H9 (cell line): ENCODE measurements at regions not wholly inside any gene's neighbourhood (a gene's known extent, or its start where the extent isn't known, plus 50 kb on each side); places are given as distances from the start of the nearest gene placed in this dataset.
A peak's percentile ranks its signal among the peaks of the same experiment; 100 is the strongest.

Experiments
- DNase-seq: peaks from one replicate; pipeline ENCODE4 v3.0.0-alpha.2; 2017
- H2AFZ ChIP-seq: one replicate; pipeline ENCODE4 v1.6.1; 2013; ENCODE audit warnings: mild to moderate bottlenecking, low read length, control low read depth, moderate library complexity
- H2AK5ac ChIP-seq: 2 replicates; pipeline ENCODE4 v1.6.1; 2013; ENCODE audit warnings: low read length, control low read depth, mixed read lengths; ENCODE audit not compliant: insufficient read length
- H2BK120ac ChIP-seq: one replicate; pipeline ENCODE4 v1.6.1; 2013; ENCODE audit warnings: low read depth, mild to moderate bottlenecking, low read length, control low read depth, inconsistent platforms; ENCODE audit not compliant: poor library complexity, severe bottlenecking
- H2BK12ac ChIP-seq: 2 replicates; pipeline ENCODE4 v1.6.1; 2013; ENCODE audit warnings: low read length, control low read depth, mixed read lengths, low read depth; ENCODE audit not compliant: insufficient read length
- H2BK15ac ChIP-seq: 2 replicates; pipeline ENCODE4 v1.6.1; 2013; ENCODE audit warnings: low read depth, low read length, control low read depth
- H2BK20ac ChIP-seq: one replicate; pipeline ENCODE4 v1.6.1; 2013; ENCODE audit warnings: low read depth, mild to moderate bottlenecking, low read length, control low read depth, inconsistent platforms; ENCODE audit not compliant: poor library complexity, severe bottlenecking
- H2BK5ac ChIP-seq: 2 replicates; pipeline ENCODE4 v1.6.1; 2013; ENCODE audit warnings: low read length, control low read depth, mixed read lengths; ENCODE audit not compliant: insufficient read length
- H3K14ac ChIP-seq: 2 replicates; pipeline ENCODE4 v1.6.1; 2013; ENCODE audit warnings: low read length, control low read depth; ENCODE audit not compliant: insufficient read depth
- H3K18ac ChIP-seq: 2 replicates; pipeline ENCODE4 v1.6.1; 2013; ENCODE audit warnings: low read depth, mild to moderate bottlenecking, mixed read lengths, low read length, control low read depth; ENCODE audit not compliant: insufficient read length
- H3K23ac ChIP-seq: 2 replicates; pipeline ENCODE4 v1.6.1; 2013; ENCODE audit warnings: low read length, control low read depth, mixed read lengths, low read depth; ENCODE audit not compliant: insufficient read length
- H3K23me2 ChIP-seq: 2 replicates; pipeline ENCODE4 v1.6.1; 2013; ENCODE audit warnings: low read depth, mild to moderate bottlenecking, mixed read lengths, low read length, control low read depth; ENCODE audit not compliant: insufficient read length, poor library complexity, severe bottlenecking
- H3K27ac ChIP-seq: 2 replicates; pipeline ENCODE4 v1.5.1; 2013; ENCODE audit warnings: low read length, control low read depth, mixed read lengths, low read depth; ENCODE audit not compliant: insufficient read length
- H3K27me3 ChIP-seq: 2 replicates; pipeline ENCODE4 v1.6.1; 2013; ENCODE audit warnings: low read length, control low read depth, inconsistent platforms; ENCODE audit not compliant: insufficient read depth
- H3K4ac ChIP-seq: 2 replicates; pipeline ENCODE4 v1.6.1; 2013; ENCODE audit warnings: low read depth, mild to moderate bottlenecking, control low read depth, inconsistent platforms, low read length, moderate library complexity
- H3K4me1 ChIP-seq: 2 replicates; pipeline ENCODE4 v1.6.1; 2013; ENCODE audit warnings: low read length, control low read depth, inconsistent platforms; ENCODE audit not compliant: insufficient read depth
- H3K4me2 ChIP-seq: 2 replicates; pipeline ENCODE4 v1.6.1; 2013; ENCODE audit warnings: low read length, control low read depth, mixed read lengths; ENCODE audit not compliant: insufficient read length, insufficient read depth
- H3K56ac ChIP-seq: 2 replicates; pipeline ENCODE4 v1.6.1; 2013; ENCODE audit warnings: low read depth, mild to moderate bottlenecking, mixed read lengths, low read length, control low read depth; ENCODE audit not compliant: insufficient read length
- H3K79me1 ChIP-seq: 2 replicates; pipeline ENCODE4 v1.6.1; 2013; ENCODE audit warnings: low read depth, mild to moderate bottlenecking, moderate library complexity, low read length, control low read depth, inconsistent platforms; ENCODE audit not compliant: insufficient read depth, poor library complexity, severe bottlenecking
- H3K79me2 ChIP-seq: 2 replicates; pipeline ENCODE4 v1.6.1; 2013; ENCODE audit warnings: low read length, control low read depth, inconsistent platforms; ENCODE audit not compliant: insufficient read depth
- H3K9ac ChIP-seq: 2 replicates; pipeline ENCODE4 v1.6.1; 2013; ENCODE audit warnings: low read length, control low read depth, mixed read lengths; ENCODE audit not compliant: insufficient read length; ENCODE audit errors: extremely low read depth
- H3K9me3 ChIP-seq: one replicate; pipeline ENCODE4 v1.6.1; 2013; ENCODE audit warnings: low read depth, low read length, inconsistent platforms; ENCODE audit not compliant: control insufficient read depth
- H3T11ph ChIP-seq: one replicate; pipeline ENCODE4 v1.6.1; 2013; ENCODE audit warnings: mild to moderate bottlenecking, low read length, control low read depth, inconsistent platforms
- H4K20me1 ChIP-seq: one replicate; pipeline ENCODE4 v1.6.1; 2013; ENCODE audit not compliant: control insufficient read depth, insufficient read length, insufficient read depth
- H4K5ac ChIP-seq: 2 replicates; pipeline ENCODE4 v1.6.1; 2013; ENCODE audit warnings: low read depth, mild to moderate bottlenecking, mixed read lengths, low read length, control low read depth; ENCODE audit not compliant: insufficient read length
- H4K8ac ChIP-seq: replicated peaks from 2 replicates; pipeline ENCODE4 v1.6.1; 2013; ENCODE audit warnings: low read length, control low read depth, mixed read lengths, low read depth; ENCODE audit not compliant: insufficient read length
- H4K91ac ChIP-seq: 2 replicates; pipeline ENCODE4 v1.6.1; 2013; ENCODE audit warnings: low read depth, mild to moderate bottlenecking, moderate library complexity, mixed read lengths, low read length, control low read depth; ENCODE audit not compliant: insufficient read length
- H3K27ac Mint-ChIP-seq, 3 experiments: 2 replicates in 2 of 3; 3 replicates in 1 of 3; pipeline ENCODE4 v1.8.0; 2020 to 2021; ENCODE audit warnings: mixed read lengths in 3 of 3, mild to moderate bottlenecking in 1 of 3, moderate library complexity in 1 of 3
- H3K27me3 Mint-ChIP-seq: 2 replicates; pipeline ENCODE4 v1.8.0; 2021; ENCODE audit warnings: low read depth, mild to moderate bottlenecking, moderate library complexity, mixed read lengths
- H3K36me3 Mint-ChIP-seq, 3 experiments: 2 replicates in 2 of 3; 3 replicates in 1 of 3; pipeline ENCODE4 v1.8.0; 2020 to 2021; ENCODE audit warnings: low read depth in 3 of 3, mixed read lengths in 3 of 3; ENCODE audit not compliant: insufficient read depth in 1 of 3
- H3K4me1 Mint-ChIP-seq, 2 experiments: 2 replicates each; pipeline ENCODE4 v1.8.0; 2020; ENCODE audit warnings: mixed read lengths in 2 of 2
- H3K4me3 Mint-ChIP-seq, 2 experiments: 2 replicates in 1 of 2; 3 replicates in 1 of 2; pipeline ENCODE4 v1.8.0; 2020 to 2021; ENCODE audit warnings: mild to moderate bottlenecking in 2 of 2, mixed read lengths in 2 of 2, moderate library complexity in 1 of 2
- H3K9me3 Mint-ChIP-seq, 2 experiments: 2 replicates in 1 of 2; 3 replicates in 1 of 2; pipeline ENCODE4 v1.8.0; 2020; ENCODE audit warnings: mild to moderate bottlenecking in 2 of 2, mixed read lengths in 2 of 2, moderate library complexity in 1 of 2
- WGBS: extraction: QIAGEN DNeasy Blood & Tissue Kit; methylation state at CpG from one replicate; pipeline ENCODE4 v1.1.7; 2013; ENCODE audit warnings: missing lambda C conversion rate, low lambda C conversion rate, mixed read lengths; ENCODE audit not compliant: insufficient read length; ENCODE audit errors: extremely low coverage; 5-methylcytosine and 5-hydroxymethylcytosine counted together
- TF ChIP-seq, protein P1 (sequence below): fragments of 200-600 bp; sonication (generic); conservative IDR thresholded peaks from 3 replicates; pipeline ENCODE4 v1.8.0; 2021; ENCODE audit warnings: antibody characterized with exemption, mild to moderate bottlenecking

DNA sequence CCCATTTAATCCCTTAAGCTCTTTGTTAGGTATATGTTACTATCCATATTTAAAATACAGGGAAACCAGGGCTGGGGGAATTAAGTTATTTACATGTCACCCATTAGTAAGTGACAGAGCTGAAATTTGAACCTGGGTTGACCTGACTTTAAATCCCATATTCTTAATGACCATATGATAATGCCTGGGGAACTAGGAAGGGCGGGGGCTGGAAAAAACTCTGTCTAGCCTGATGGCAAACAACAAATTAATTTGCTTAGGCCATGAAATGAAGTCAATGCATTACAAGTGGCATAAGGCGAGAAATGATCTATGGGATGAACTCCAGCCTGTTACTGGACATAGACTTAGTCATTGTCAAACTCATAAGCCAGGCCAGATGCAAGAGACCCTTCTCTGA, 325.7 kb upstream of the WWC1 start:
- H2BK20ac ChIP-seq, result no peak overlapping the region
- peaks cover 0 to 6% (median 0%) of the 10 kb centered on the region in 3 experiments; a peak in 1 of 7 replicates for H3K36me3 Mint-ChIP-seq
- H3K27me3 ChIP-seq, result no peaks in the 10 kb centered on the region
- TF ChIP-seq, protein P1, sequence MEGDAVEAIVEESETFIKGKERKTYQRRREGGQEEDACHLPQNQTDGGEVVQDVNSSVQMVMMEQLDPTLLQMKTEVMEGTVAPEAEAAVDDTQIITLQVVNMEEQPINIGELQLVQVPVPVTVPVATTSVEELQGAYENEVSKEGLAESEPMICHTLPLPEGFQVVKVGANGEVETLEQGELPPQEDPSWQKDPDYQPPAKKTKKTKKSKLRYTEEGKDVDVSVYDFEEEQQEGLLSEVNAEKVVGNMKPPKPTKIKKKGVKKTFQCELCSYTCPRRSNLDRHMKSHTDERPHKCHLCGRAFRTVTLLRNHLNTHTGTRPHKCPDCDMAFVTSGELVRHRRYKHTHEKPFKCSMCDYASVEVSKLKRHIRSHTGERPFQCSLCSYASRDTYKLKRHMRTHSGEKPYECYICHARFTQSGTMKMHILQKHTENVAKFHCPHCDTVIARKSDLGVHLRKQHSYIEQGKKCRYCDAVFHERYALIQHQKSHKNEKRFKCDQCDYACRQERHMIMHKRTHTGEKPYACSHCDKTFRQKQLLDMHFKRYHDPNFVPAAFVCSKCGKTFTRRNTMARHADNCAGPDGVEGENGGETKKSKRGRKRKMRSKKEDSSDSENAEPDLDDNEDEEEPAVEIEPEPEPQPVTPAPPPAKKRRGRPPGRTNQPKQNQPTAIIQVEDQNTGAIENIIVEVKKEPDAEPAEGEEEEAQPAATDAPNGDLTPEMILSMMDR, result no peak
- no peaks in the 10 kb centered on the region for H3K27me3 Mint-ChIP-seq
- no peaks in the 10 kb centered on the region for H4K20me1 ChIP-seq
- no peak overlapping the region for H3K18ac ChIP-seq
- WGBS, result no CpG with 5 or more reads among the region's 2 CpGs
- no peak overlapping the region for H2BK120ac ChIP-seq
- H2BK15ac ChIP-seq, result no peak overlapping the region
- H2AFZ ChIP-seq, result no peak overlapping the region
- peaks cover 4% of the 10 kb centered on the region; the same call in 1 of the 2 replicates for H3K4me1 ChIP-seq
- no peaks in the 10 kb centered on the region for H3K23me2 ChIP-seq
- H3K56ac ChIP-seq, result no peak overlapping the region
- H3T11ph ChIP-seq, result no peak overlapping the region
- no peak for DNase-seq
- peaks cover 38 to 46% of the 10 kb centered on the region in 2 experiments for H3K4me1 Mint-ChIP-seq
- H3K27ac Mint-ChIP-seq, result peak overlapping the region in 1 of 3 experiments; percentile 65; a peak in 3 of 7 replicates
- no peak overlapping the region for H4K5ac ChIP-seq
- H2BK12ac ChIP-seq, result no peak overlapping the region
- H3K4me3 Mint-ChIP-seq, result no peak overlapping the region
- H3K9me3 Mint-ChIP-seq, result peaks cover 2% of the 10 kb centered on the region in 2 experiments; a peak in 3 of 5 replicates
- H3K9ac ChIP-seq, result no peak overlapping the region
- no peak overlapping the region for H3K27ac ChIP-seq
- no peak overlapping the region for H2BK5ac ChIP-seq
- no peak overlapping the region for H3K4me2 ChIP-seq
- no peak overlapping the region for H3K14ac ChIP-seq
- H4K91ac ChIP-seq, result no peak overlapping the region
- no peak overlapping the region for H2AK5ac ChIP-seq
- H3K79me1 ChIP-seq, result no peaks in the 10 kb centered on the region
- no peak overlapping the region for H3K23ac ChIP-seq
- no peaks in the 10 kb centered on the region for H3K79me2 ChIP-seq
- no peak overlapping the region for H4K8ac ChIP-seq
- no peak overlapping the region for H3K4ac ChIP-seq
- H3K9me3 ChIP-seq, result no peaks in the 10 kb centered on the region
